GM19238 (cell line): ENCODE measurements at regions not wholly inside any gene's neighbourhood (a gene's known extent, or its start where the extent isn't known, plus 50 kb on each side); places are given as distances from the start of the nearest gene placed in this dataset.

ENCODE experiments used
- DNase-seq: peaks from one replicate; pipeline ENCODE4 v3.0.0; 2011; ENCODE audit warnings: low spot score; ENCODE audit not compliant: insufficient read length

DNA sequence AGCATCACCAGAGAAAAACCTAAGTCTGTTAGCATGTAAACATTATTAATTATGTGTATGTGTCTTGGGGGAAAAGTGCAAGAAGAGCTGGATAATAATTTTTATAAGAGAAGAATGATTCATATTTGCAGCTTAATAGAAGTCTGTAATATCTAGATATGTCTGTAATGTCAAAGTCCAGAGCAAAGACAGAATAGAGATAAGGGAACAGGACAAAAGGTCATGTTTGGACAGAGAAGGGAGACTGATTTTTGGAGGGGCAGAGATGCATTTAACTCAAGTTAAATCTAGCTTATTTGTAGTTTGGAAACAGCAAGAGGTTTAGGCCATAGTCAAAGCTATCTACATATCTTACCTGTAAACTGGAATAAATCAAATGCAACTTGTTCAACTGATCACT lies 61.2 kb downstream of the MAGED1 start:
- DNase-seq: no peak

DNA sequence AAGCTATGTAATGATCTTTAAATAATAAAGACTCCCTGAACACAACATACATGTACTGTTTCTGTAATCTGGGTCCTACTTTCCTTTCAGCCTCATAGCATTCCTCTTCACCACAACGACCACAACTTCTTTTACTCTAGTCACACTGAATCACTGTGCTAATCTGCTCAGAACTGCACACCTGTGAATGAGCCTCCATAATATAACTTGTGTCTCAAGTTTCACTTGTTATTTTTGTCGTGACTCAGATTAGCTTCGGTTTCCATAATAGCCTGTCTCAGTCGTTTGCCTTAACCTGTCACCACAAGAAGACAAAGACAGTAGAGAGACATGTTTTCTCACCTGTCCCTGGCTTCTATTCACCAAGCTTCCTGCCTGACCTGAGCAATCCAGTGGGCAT lies 61.8 kb downstream of the MAGED1 start:
- peak; percentile 1 for DNase-seq

DNA sequence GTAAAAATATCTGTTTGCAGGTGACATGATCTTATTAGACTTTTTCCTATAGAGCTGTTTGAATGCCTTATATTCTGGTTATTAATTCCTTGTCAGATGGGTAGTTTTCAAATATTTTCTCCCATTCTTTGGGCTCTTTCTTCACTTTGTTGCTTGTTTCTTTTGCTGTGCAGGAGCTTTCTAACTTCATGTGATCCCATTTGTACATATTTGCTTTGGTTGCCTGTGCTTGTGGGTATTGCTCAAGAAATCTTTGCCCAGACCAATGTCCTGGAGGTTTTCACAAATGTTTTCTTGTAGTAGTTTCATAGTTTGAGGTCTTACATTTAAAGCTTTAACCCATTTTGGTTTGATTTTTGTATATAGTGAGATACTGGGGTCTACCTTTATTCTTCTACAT lies 63.0 kb downstream of the MAGED1 start:
- no peak for DNase-seq

DNA sequence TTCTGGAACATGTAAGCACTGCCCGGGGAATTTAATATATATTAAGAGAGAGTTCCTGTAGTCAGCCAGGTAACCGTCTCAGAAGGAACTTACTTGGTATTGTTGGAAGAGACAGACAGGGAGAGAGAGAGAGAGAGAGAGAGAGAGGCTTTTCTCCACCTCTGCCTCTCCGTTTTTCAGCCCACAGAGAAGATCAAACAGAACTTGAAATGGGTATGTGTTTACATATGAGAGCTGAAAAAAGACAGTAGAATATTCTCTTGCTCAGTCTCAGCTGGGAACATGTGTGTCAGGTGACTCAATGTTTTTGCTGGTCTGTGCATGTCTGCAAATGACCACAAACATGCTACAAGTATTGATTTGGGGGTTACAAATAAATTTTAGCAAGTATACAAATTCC lies 81.9 kb downstream of the MAGED1 start:
- no peak for DNase-seq

DNA sequence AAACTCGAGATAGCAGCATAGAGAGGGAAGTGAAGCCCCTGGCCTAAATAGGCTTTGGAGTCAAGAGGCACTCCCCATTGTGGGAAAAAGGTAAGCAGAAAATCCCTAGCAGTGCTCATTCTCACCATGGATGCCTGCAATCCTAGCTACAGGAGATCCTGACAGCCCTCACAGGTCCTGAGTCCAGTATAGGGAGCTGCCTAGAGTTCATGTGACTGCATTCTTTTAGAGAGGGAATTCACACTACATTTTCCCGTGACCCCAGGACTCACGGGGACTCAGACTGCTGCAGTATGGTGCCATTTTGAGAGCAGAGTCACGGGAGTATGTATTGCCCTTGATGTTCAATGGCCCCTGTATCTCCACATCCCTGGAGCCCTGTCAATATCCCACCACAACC lies 82.4 kb downstream of the MAGED1 start:
- no peak for DNase-seq

DNA sequence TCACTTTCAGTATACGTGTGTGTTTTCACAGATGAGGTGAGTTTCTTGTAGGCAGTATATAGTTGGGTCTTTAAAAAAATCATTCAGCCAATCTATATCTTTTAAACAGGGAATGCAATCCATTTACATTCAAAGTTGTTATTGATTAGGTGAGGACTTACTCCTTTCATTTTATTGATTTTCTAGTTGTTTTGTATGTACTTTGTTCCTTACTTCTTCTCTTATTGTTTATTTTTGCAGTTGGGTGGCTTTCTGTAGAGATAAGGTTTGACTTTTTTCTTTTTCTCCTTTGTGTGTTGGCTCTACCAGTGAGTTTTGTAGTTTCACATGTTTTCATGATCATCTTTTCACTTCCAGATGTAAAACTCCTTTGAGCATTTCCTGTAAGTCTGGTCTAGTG lies 83.1 kb downstream of the MAGED1 start:
- DNase-seq: no peak
